ENCODE measurements at regions not wholly inside any gene's neighbourhood (a gene's known extent, or its start where the extent isn't known, plus 50 kb on each side); places are given as distances from the start of the nearest gene placed in this dataset.

DNA sequence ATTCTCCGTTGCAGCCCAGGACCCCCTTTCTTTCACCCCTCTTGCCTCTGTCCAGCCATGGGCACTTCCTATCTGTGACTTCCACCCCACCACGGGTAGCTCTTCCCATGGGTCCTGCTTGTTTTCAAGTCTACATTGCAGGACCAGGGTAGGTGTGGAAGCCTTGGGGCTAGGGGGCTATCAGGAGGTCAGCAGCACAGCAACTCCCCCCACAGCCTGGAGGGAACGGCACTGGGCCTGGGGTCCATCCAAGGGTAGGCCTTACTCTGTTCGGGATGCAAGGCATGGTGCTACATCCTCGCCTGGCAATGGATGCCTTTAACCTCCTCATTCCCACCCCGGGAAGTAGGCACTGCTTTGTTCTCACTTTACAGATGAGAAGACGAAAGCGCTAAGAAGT is 109.3 kb downstream of the IRX5 start:
- DNase-seq (ENCODE audit: low read depth): no peak
- no peak overlapping the region for H3K4me3 ChIP-seq (ENCODE audit: low read depth, low read length)
- TF ChIP-seq, protein P1, sequence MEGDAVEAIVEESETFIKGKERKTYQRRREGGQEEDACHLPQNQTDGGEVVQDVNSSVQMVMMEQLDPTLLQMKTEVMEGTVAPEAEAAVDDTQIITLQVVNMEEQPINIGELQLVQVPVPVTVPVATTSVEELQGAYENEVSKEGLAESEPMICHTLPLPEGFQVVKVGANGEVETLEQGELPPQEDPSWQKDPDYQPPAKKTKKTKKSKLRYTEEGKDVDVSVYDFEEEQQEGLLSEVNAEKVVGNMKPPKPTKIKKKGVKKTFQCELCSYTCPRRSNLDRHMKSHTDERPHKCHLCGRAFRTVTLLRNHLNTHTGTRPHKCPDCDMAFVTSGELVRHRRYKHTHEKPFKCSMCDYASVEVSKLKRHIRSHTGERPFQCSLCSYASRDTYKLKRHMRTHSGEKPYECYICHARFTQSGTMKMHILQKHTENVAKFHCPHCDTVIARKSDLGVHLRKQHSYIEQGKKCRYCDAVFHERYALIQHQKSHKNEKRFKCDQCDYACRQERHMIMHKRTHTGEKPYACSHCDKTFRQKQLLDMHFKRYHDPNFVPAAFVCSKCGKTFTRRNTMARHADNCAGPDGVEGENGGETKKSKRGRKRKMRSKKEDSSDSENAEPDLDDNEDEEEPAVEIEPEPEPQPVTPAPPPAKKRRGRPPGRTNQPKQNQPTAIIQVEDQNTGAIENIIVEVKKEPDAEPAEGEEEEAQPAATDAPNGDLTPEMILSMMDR (IDR thresholded peaks at IDR 0.05; ENCODE audit: low read depth, low read length, missing control alignments): no peak

DNA sequence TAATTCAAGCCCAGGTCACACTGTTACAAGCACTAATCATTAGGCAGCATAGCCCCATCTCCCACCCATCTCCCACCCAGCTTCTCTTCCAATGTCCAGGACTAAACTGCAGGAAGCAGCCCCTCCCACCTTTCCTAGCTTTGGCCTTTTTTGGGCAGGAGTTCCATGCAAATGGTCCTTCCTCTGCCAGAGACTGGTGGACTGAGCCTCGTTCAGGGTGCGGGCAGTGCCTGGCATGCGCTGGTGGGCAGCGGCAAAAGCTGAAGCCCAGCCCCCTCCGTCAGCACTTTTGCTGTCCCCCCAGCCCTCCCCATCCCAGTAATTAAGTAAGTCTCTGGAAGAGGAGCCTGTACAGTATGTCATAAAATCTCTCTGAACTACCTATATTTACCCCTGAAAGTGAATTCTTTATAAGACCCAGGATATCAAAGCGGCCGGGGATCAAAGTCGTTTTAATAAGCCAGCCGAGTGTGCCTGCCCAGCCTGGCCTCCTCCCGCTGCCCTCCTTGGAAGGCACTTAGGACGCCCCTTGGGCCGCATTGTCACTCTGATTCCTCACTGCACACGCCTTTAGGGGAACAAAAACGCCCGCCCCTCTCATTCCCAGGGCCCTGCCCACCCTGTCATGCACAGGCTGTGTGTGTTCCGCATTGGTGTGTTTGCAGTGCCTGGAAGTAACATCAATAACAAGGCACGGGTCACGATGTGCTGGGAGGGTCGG is 109.9 kb downstream of the IRX5 start:
- H3K4me3 ChIP-seq (ENCODE audit: low read depth, low read length): no peak overlapping the region
- TF ChIP-seq, protein P1 (IDR thresholded peaks at IDR 0.05; ENCODE audit: low read depth, low read length, missing control alignments): no peak
- DNase-seq (ENCODE audit: low read depth): no peak

GRCh38 chr16:55041540-55042234 is 111.0 kb downstream of the IRX5 start:
- TF ChIP-seq, protein P1 (IDR thresholded peaks at IDR 0.05; ENCODE audit: low read depth, low read length, missing control alignments): no peak
- no peak for DNase-seq (ENCODE audit: low read depth)
- no peak overlapping the region for H3K4me3 ChIP-seq (ENCODE audit: low read depth, low read length)

DNA sequence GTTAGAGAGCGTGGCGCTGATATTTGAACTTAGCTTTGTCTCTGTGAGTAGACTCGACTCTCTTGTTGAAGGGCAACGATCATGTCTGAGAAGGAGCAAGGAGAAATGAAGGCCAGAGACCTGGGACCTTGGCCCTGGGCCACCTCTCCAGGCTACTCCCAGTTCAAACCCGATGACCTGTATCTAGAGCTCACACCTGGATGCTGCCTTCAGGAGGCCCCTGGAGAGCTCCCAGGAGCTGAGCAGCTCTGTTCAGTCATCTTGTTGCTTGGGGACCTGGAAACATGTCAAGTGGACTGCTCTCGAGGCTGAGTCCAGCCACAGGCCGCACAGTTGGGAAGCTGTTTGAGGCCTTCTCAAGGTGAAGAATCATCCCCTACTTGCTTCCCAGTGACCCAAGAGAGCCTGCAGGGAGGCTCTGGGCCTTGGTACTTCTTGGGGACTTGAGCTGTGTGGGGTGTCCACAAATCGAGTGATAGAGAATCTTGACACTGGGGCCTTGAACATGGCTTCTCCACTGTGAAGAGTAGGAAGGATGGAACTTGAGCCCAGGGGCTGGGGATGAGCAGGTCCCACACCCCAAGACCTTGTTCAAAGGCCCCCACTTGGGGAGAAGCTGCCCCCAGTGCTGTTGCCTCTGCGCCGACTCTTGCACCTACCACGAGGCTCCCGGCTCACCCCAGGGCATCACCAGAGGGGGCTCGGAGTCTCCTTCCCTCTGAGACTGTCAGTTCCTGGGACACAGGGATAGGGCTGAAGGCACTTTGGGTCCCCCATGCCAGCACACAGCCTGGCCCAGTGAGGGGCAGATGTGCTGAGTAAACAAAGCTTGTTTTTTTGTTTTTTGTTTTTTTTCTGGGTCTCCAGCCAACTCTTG is 112.1 kb downstream of the IRX5 start:
- DNase-seq (ENCODE audit: low read depth): no peak
- no peak overlapping the region for H3K4me3 ChIP-seq (ENCODE audit: low read depth, low read length)
- TF ChIP-seq, protein P1 (IDR thresholded peaks at IDR 0.05; ENCODE audit: low read depth, low read length, missing control alignments): no peak

DNA sequence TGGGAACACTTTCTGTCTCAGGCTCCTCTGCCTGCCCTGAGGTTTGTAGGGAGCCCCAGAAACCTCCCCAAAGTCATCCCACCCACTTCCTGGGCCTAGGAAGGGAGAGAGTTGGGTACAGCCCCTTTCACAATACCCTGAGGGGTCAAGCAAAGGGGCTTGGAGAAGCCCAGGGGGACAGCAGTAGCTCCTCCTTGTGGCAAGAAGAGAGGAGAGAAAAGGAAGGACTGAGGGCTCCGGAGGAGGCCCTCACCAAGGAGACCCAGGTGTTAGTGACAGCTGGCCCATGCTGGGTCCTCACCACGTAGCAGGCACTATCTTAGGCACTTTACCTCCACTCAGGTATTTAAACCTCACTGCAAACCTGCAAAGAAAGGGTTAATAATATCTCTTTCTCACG is 112.8 kb downstream of the IRX5 start:
- no peak overlapping the region for H3K4me3 ChIP-seq (ENCODE audit: low read depth, low read length)
- no peak for DNase-seq (ENCODE audit: low read depth)
- TF ChIP-seq, protein P1 (IDR thresholded peaks at IDR 0.05; ENCODE audit: low read depth, low read length, missing control alignments): no peak

GRCh38 chr16:55044201-55044975 is 113.7 kb downstream of the IRX5 start:
- no peak for DNase-seq (ENCODE audit: low read depth)
- TF ChIP-seq, protein P1 (IDR thresholded peaks at IDR 0.05; ENCODE audit: low read depth, low read length, missing control alignments): no peak
- no peak overlapping the region for H3K4me3 ChIP-seq (ENCODE audit: low read depth, low read length)

Measured in GM12864 (cell line).